A673 (cell line): ENCODE measurements at regions not wholly inside any gene's neighbourhood (a gene's known extent, or its start where the extent isn't known, plus 50 kb on each side); places are given as distances from the start of the nearest gene placed in this dataset.

ENCODE experiments used
- BruUV-seq: library from RNA; stranded (reverse); fragments of 400-500 nt; replicated peaks from 2 replicates; lab custom pipeline; 2021; lab: Mats Ljungman, UMichigan
- CTCF ChIA-PET: fragments of 300-600 bp; sonication (Branson Sonifier 250); formaldehyde crosslinking; loops from one replicate; lab custom pipeline; 2022; ENCODE audit warnings: antibody characterized with exemption; lab: Charles Lee
- POLR2A ChIA-PET: fragments of 300-600 bp; sonication (Branson Sonifier 250); formaldehyde crosslinking; loops from one replicate; lab custom pipeline; 2022; ENCODE audit warnings: antibody characterized with exemption; ENCODE audit not compliant: low non-redundant PET; lab: Charles Lee
- DNase-seq: peaks from one replicate; pipeline ENCODE4 v3.0.0-alpha.2; 2015; ENCODE audit warnings: low spot score
- H3K27ac ChIP-seq: fragments of 200-600 bp; sonication (generic); 2 replicates; pipeline ENCODE4 v1.5.1; 2016; ENCODE audit warnings: mixed run types, low read depth, mild to moderate bottlenecking, mixed read lengths, antibody characterized with exemption, low read length; ENCODE audit not compliant: poor library complexity, severe bottlenecking
- H3K27me3 ChIP-seq: fragments of 200-600 bp; sonication (generic); replicated peaks from 2 replicates; pipeline ENCODE4 v1.6.1; 2017; ENCODE audit warnings: mixed run types, low read depth, mild to moderate bottlenecking, mixed read lengths, antibody characterized with exemption, low read length; ENCODE audit not compliant: insufficient read depth, poor library complexity
- H3K36me3 ChIP-seq: fragments of 200-600 bp; sonication (generic); 2 replicates; pipeline ENCODE4 v1.6.1; 2016; ENCODE audit warnings: mixed run types, mild to moderate bottlenecking, mixed read lengths, antibody characterized with exemption, low read length; ENCODE audit not compliant: insufficient read depth, poor library complexity, severe bottlenecking
- H3K4me1 ChIP-seq: fragments of 200-600 bp; sonication (generic); 2 replicates; pipeline ENCODE4 v1.6.1; 2017; ENCODE audit warnings: mixed run types, mild to moderate bottlenecking, mixed read lengths, antibody characterized with exemption, low read length; ENCODE audit not compliant: insufficient read depth, poor library complexity, severe bottlenecking
- H3K4me3 ChIP-seq: fragments of 200-600 bp; sonication (generic); 2 replicates; pipeline ENCODE4 v1.5.1; 2016; ENCODE audit warnings: low read depth, mixed run types, mild to moderate bottlenecking, mixed read lengths, low read length; ENCODE audit not compliant: poor library complexity, severe bottlenecking
- H3K9me3 ChIP-seq: fragments of 200-600 bp; sonication (generic); 2 replicates; pipeline ENCODE4 v1.6.1; 2016; ENCODE audit warnings: mixed run types, low read depth, mild to moderate bottlenecking, mixed read lengths, antibody characterized with exemption, low read length; ENCODE audit not compliant: poor library complexity, severe bottlenecking
- EZH2 ChIP-seq: fragments of 200-600 bp; sonication (generic); IDR thresholded peaks from 2 replicates; pipeline ENCODE4 v1.6.1; 2017; ENCODE audit warnings: borderline replicate concordance, low read depth, mild to moderate bottlenecking, mixed read lengths, antibody characterized with exemption, low read length; ENCODE audit not compliant: poor library complexity, severe bottlenecking
- intact Hi-C: fragments of 100-400 bp; cut with micrococcal nuclease; formaldehyde crosslinking; loops from one replicate; pipeline ENCODE4 v1.10.0; 2022; ENCODE audit not compliant: unreplicated experiment
- TF ChIP-seq, protein P1 (sequence below): fragments of 300-800, 200-600 bp; sonication (generic); conservative IDR thresholded peaks from 2 replicates; pipeline ENCODE4 v1.5.1; 2017; ENCODE audit warnings: low read depth, mild to moderate bottlenecking, antibody characterized with exemption, low read length, moderate library complexity, mixed read lengths

DNA sequence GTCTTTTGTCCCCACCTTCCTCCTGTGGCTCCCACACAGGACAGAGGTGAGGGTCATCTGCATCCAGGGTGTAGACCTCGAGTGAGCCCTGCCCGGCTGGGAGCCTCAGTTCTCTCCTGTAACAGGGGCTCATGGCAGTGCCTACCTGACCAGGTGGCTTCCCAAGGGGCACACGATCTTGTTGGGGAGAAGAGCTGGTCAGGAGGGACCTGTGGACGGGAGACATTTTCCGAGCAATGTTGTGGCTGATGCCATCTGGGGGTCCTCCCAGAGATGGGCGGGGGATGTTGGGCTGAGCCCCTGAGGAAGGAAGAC lies 51.9 kb downstream of the CEBPB start:
- ChIA-PET POLR2A (no interaction called here), CTCF (no interaction called here)
- no peak overlapping the region for H3K27ac ChIP-seq

DNA sequence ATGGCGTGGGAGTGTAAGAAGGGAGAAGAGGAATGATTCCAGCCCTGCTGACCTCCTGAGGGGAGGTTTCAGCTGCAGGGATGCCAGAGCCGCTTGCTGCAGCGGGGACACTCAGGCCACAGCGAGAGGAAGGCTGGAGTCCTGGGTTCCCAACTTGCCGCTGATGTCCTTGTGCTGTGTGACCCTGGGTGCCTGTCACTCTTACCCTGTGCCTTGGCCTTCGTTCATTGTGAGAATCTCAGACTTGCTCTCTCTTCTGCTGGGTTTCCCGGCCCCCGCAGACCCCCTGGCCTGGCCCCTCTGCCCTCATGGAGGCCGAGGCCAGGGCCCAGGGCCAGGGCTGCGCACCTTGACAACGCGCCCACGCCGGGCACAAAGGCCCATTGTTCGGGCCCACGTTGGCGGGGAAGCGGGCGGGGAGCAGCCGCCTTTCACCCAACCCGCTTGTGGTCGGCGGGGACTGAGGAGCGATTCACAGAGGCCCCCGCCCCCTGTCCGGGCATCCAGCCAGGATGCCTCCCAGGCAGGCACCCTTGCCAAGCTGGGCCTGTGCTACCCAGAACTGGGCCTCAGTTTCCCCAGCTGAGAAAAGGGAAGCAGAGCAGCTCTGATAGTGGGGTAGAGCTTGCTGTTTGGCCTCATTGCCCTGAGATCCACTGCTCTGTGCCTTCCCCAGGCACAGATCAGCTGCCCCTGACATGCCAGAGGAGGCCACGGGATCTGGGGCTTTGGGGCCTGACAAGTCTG lies 52.4 kb downstream of the CEBPB start:
- H3K36me3 ChIP-seq, result no peaks in the 10 kb centered on the region
- CTCF ChIA-PET, result no interaction called here
- DNase-seq, result no peak
- H3K4me1 ChIP-seq, result no peaks in the 10 kb centered on the region
- TF ChIP-seq, protein P1, sequence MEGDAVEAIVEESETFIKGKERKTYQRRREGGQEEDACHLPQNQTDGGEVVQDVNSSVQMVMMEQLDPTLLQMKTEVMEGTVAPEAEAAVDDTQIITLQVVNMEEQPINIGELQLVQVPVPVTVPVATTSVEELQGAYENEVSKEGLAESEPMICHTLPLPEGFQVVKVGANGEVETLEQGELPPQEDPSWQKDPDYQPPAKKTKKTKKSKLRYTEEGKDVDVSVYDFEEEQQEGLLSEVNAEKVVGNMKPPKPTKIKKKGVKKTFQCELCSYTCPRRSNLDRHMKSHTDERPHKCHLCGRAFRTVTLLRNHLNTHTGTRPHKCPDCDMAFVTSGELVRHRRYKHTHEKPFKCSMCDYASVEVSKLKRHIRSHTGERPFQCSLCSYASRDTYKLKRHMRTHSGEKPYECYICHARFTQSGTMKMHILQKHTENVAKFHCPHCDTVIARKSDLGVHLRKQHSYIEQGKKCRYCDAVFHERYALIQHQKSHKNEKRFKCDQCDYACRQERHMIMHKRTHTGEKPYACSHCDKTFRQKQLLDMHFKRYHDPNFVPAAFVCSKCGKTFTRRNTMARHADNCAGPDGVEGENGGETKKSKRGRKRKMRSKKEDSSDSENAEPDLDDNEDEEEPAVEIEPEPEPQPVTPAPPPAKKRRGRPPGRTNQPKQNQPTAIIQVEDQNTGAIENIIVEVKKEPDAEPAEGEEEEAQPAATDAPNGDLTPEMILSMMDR, result no peak
- TF ChIP-seq EZH2, result no peak
- H3K9me3 ChIP-seq, result no peaks in the 10 kb centered on the region
- BruUV-seq, result no TSS peak
- H3K27ac ChIP-seq, result no peak overlapping the region
- no peak overlapping the region for H3K4me3 ChIP-seq
- intact Hi-C loops, result no loop called here
- POLR2A ChIA-PET, result no interaction called here
- no peaks in the 10 kb centered on the region for H3K27me3 ChIP-seq

More for the DNA sequence above, 51.9 kb downstream of the CEBPB start:
- BruUV-seq, result no TSS peak
- intact Hi-C loops, result no loop called here
- H3K36me3 ChIP-seq, result no peaks in the 10 kb centered on the region
- H3K4me1 ChIP-seq, result no peaks in the 10 kb centered on the region
- no peak for DNase-seq
- no peaks in the 10 kb centered on the region for H3K27me3 ChIP-seq
- H3K9me3 ChIP-seq, result no peaks in the 10 kb centered on the region
- no peak for TF ChIP-seq EZH2
- TF ChIP-seq, protein P1, result no peak
- H3K4me3 ChIP-seq, result no peak overlapping the region

- BruUV-seq, result no TSS peak
- no peak for DNase-seq
- no peak overlapping the region for H3K4me3 ChIP-seq
- CTCF ChIA-PET, result no interaction called here
- TF ChIP-seq, protein P1, result no peak
- no peak for TF ChIP-seq EZH2
- no peaks in the 10 kb centered on the region for H3K4me1 ChIP-seq
- no peaks in the 10 kb centered on the region for H3K9me3 ChIP-seq
- no peaks in the 10 kb centered on the region for H3K27me3 ChIP-seq
- POLR2A ChIA-PET, result no interaction called here
- H3K27ac ChIP-seq, result no peak overlapping the region
- no peaks in the 10 kb centered on the region for H3K36me3 ChIP-seq
- intact Hi-C loops, result no loop called here
These were observed 53.2 kb downstream of the CEBPB start for GRCh38 chr20:50243610-50244351.
